GM18873 (cell line): ENCODE measurements at regions not wholly inside any gene's neighbourhood (a gene's known extent, or its start where the extent isn't known, plus 50 kb on each side); places are given as distances from the start of the nearest gene placed in this dataset.
"Not testable (repeated sequence)": the region's sequence is repeated elsewhere in the genome, so short reads cannot be mapped to it uniquely, and the experiment has no call there.

Experiments used
- ATAC-seq: cut with Tn5 transposase; IDR thresholded peaks from one replicate; pipeline ENCODE4 v1.9.1; 2021; ENCODE audit warnings: mild to moderate bottlenecking, moderate library complexity, moderate number of reproducible peaks; ENCODE audit not compliant: unreplicated experiment, low FRiP score

- no peak for ATAC-seq
These were observed 749.4 kb downstream of the SOCS6 start for GRCh38 chr18:71038196-71038595.

- ATAC-seq = no peak
These were observed 747.9 kb downstream of the SOCS6 start for GRCh38 chr18:71036783-71037182.

DNA sequence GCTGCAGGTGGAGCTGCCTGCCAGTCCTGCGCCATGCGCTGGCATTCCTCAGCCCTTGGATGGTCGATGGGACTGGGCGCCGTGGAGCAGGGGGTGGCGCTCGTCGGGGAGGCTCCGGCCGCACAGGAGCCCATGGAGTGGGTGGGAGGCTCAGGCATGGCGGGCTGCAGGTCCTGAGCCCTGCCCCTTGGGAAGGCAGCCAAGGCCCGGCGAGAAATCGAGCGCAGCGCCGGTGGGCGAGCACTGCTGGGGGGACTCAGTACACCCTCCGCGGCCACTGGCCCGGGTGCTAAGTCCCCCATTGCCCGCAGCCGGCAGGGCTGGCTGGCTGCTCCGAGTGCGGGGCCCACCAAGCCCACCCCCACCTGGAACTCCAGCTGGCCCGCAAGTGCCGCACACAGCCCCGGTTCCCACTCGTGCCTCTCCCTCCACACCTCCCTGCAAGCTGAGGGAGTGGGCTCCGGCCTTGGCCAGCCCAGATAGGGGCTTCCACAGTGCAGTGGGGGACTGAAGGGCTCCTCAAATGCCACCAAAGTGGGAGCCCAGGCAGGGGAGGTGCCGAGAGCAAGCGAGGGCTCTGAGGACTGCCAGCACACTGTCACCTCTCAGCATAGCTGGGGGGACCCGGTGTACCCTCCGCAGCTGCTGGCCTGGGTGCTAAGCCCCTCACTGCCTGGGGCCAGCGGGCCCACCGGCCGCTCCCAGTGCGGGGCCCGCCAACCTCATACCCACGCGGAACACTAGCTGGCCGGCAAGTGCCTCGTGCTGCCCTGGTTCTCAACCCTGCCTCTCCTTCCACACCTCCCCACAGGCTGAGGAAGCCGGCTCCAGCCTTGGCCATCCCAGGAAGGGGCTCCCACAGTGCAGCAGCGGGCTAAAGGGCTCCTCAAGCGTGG lies 742.7 kb downstream of the SOCS6 start:
- ATAC-seq = not testable (repeated sequence)

DNA sequence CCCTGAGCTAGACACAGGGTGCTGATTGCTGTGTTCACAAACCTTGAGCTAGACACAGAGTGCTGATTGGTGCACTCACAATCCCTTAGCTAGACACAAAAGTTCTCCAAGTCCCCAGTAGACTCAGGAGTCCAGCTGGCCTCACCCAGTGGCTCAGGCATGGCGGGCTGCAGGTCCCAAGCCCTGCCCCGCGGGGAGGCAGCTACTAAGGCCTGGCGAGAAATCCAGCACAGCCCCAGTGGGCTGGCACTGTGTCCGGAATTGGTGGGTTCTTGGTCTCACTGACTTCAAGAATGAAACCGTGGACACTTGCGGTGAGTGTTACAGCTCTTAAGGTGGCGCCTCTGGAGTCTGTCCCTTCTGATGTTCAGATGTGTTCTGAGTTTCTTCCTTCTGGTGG lies 741.2 kb downstream of the SOCS6 start:
- not testable (repeated sequence) for ATAC-seq

DNA sequence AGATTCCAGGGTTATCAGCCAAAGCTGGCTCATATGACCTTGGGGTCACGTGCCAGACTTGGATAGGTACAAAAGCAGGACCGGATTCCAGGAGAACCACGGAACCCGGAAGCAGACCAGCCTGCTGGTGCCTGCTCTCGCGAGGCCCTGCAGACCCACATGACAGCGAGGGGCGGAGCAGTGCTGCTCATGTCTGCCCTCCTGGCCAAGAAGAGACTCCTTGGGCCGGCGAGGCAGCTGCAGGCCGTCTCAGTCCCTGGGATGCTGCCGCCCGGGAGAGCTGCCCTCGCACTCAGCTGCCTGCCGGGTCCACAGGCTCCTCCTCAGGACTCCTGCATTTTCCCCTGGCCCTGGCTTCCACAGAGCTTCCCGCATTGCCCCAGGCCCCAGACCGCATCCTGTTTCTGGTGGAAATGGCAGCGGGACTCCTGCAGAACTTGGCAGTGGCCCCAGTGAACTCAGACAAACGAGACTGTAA lies 739.5 kb downstream of the SOCS6 start:
- no peak for ATAC-seq

DNA sequence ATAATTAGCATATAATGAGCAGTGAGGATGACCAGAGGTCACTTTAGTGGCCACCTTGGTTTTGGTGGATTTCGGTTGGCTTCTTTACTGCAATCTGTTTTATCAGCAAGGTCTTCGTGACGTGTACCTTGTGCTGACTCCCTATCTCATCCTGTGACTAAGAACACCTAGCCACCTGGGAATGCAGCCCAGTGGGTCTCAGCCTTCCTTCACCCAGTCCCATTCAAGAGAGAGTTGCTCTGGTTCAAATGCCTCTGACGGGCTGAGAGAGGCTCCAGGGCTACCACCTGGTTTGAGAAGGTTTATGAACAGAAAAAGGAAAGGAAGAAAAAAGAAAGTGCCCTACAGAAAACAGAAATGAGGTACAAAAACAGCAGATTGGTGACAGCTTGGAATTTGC lies 738.7 kb downstream of the SOCS6 start:
- no peak for ATAC-seq

DNA sequence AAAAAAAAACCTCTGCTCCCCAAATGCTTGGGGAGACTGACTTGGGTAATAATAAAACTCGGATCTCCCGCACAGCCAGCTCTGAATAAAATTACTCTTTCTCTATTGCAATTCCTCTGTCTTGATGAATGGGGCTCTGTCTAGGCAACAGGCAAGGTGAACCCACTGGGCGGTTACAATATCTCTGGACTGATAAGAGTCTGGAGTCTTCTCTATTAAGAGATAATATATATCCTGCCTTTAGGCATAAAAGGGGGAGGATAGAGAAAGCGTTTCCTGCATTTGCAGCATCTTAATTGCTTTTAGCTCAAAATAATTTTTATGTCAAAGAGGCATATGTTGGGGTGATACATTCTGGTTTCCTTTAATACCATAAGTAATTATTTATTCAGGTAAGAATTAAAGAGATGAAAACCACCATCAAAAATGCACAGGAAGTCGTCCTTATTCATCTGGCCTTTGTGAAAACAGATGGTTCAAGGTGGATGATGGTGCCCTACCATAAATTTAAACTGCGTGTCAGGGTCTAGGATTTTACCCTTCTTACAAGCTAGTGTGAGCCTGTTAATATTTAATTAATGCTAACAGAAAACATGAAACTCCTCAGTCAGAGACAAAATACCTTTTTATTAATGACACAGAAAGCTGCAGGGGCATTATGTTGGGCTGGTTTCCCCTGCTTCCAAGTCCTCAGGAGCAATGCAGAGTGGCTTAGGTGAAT lies 736.8 kb downstream of the SOCS6 start:
- ATAC-seq = no peak

DNA sequence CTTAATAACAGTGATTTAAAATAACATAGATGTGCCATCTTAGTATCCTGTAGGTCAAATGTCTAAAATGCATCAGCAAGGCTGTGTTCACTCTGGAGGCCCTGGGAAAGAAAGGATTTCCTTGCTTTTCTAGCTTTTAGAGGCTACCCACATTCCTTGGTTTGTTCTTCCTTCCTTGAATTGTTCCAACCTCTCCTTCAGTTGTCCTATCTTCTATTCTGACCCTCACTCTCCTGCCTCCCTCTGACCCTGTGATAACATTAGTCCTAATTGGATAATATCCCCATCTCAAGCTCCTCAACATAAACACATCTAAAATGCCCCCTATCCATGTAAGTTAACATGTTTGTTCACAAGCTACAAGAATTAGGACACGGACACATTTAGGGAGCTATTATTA lies 733.5 kb downstream of the SOCS6 start:
- no peak for ATAC-seq

- no peak for ATAC-seq
These were observed 732.2 kb downstream of the SOCS6 start for GRCh38 chr18:71021030-71021362.

GRCh38 chr18:71020342-71021029 lies 731.6 kb downstream of the SOCS6 start:
- no peak for ATAC-seq

DNA sequence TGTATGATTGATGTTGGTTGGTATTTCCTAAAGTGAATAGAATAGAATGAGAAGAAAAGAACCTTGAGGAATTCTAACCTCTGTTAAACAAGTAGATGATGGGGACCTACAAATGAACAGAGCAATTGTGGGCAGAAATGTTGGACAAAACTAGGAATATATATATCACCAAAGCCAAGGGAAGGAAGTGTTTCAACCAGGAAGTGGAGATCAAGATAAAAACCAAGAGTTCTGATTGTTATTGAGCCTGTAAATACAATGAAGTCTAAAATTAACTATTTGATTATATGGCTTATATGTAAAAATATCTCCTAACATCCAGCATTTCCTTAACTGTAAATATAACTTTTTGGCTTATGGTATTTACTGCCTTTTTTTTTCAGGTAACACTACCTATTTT lies 730.0 kb downstream of the SOCS6 start:
- no peak for ATAC-seq

- no peak for ATAC-seq
These were observed 723.9 kb downstream of the SOCS6 start for GRCh38 chr18:71012789-71013188.

- ATAC-seq = no peak
These were observed 722.5 kb downstream of the SOCS6 start for GRCh38 chr18:71011389-71011788.

- ATAC-seq = no peak
These were observed 719.4 kb downstream of the SOCS6 start for GRCh38 chr18:71008257-71008656.

DNA sequence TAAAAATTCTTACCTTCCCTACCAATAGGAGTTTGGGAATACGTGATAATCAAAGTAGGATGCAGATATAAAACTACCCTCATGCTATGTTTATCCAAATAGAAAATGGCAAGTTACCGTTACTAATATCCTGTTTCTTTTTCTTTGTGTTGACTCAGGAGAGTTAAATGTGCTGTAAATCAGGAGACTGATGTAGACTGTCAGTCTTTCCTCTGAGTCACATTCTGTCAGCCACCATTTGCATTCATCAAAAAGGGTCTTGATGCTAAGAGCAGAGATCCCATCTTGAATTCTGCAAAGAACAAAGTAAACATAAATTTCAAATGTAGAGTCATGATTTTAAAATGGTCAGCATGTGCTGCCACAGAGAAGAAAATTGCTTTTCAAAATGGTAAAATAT lies 712.8 kb downstream of the SOCS6 start:
- ATAC-seq = no peak

- no peak for ATAC-seq
These were observed 709.6 kb downstream of the SOCS6 start for GRCh38 chr18:70998490-70998889.

DNA sequence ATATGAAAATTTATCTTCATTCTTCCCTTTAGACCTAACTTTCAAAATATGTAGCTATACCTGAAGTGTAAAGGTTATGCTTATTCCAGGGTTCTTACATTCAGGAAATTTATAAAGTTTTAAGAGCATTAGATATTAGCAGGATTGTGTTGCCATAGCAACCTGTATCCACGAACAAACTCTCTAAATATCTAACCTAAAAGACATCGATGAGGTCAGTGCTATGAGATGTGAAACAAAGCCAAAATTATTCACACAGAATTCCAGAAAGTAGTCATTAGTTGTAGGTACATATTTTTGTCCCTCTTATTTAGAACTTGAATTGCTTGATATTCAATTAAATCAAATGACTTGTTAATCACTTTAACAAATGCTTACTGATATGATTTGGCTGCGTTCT lies 705.3 kb downstream of the SOCS6 start:
- ATAC-seq = no peak

DNA sequence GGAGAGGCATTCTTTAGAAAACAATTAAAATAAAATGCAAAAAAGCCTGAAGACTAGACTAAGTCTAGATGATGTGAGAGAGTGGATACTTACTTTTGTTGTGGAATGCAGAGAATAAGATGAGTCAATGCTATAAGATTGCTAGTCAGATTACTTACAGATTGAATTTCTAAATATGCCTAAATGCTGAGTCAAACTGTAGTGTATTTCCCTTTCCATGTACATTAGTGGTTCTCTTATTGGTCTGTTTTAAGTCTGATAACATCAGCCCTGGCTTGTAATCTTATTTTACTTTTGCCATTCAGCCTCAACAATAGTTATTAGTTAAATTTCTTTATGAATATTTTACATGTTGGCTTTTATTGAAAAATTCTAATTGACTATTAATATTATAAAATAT lies 702.7 kb downstream of the SOCS6 start:
- ATAC-seq = no peak

- ATAC-seq = no peak
These were observed 697.1 kb downstream of the SOCS6 start for GRCh38 chr18:70985948-70986347.

DNA sequence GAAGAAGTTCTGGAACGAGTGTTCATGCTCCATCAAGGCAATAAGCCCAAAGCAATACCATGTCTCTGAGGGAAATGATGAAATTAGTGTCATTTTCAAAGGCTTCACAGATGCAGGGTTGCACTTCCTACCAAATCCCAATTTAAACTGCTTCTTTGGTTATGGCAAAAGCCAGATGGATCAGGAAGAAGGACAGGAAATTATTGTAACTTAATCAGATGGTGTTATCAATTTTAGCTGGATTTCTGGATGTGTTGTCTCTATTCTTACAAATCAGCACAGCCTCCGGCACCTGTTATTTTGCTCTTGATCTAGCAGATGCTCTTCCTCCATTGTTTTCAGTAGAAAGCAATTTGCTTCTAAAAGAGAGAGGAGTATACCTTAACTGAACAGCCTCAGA lies 693.4 kb downstream of the SOCS6 start:
- no peak for ATAC-seq
